C4-2B (cell line): ENCODE measurements at regions not wholly inside any gene's neighbourhood (a gene's known extent, or its start where the extent isn't known, plus 50 kb on each side); places are given as distances from the start of the nearest gene placed in this dataset.
A peak's percentile ranks its signal among the peaks of the same experiment; 100 is the strongest.

Experiments
- H3K27ac ChIP-seq: fragments of 450-650 bp; 2 replicates; pipeline ENCODE4 v1.5.1; 2017
- ZFX ChIP-seq: fragments of 450-650 bp; IDR thresholded peaks from 2 replicates; pipeline ENCODE4 v1.6.1; 2017
- TF ChIP-seq, protein P1 (sequence below): fragments of 450-650 bp; conservative IDR thresholded peaks from 2 replicates; pipeline ENCODE4 v1.5.1; 2017; ENCODE audit warnings: mild to moderate bottlenecking

DNA sequence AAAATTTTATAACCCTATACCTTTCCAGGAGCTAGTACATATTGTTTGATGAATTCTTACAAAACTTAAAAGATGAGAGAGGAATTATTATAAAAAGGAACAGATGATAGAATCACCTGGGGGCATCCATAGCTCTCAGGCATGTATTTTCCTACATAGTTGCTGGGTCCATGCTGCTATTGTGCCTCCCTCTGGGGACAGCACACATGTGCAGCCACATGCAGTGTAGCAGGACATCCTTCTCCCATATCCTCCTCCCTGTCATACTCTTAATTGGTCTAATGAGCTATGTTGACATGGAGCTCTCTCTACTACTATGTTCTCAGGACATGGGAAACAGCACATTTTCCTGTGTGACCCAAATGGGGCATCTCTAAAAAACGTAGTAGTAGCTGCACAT, 898.2 kb upstream of the MAP3K7 start:
- H3K27ac ChIP-seq = no peak overlapping the region
- no peak for TF ChIP-seq ZFX
- TF ChIP-seq, protein P1, sequence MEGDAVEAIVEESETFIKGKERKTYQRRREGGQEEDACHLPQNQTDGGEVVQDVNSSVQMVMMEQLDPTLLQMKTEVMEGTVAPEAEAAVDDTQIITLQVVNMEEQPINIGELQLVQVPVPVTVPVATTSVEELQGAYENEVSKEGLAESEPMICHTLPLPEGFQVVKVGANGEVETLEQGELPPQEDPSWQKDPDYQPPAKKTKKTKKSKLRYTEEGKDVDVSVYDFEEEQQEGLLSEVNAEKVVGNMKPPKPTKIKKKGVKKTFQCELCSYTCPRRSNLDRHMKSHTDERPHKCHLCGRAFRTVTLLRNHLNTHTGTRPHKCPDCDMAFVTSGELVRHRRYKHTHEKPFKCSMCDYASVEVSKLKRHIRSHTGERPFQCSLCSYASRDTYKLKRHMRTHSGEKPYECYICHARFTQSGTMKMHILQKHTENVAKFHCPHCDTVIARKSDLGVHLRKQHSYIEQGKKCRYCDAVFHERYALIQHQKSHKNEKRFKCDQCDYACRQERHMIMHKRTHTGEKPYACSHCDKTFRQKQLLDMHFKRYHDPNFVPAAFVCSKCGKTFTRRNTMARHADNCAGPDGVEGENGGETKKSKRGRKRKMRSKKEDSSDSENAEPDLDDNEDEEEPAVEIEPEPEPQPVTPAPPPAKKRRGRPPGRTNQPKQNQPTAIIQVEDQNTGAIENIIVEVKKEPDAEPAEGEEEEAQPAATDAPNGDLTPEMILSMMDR = no peak

DNA sequence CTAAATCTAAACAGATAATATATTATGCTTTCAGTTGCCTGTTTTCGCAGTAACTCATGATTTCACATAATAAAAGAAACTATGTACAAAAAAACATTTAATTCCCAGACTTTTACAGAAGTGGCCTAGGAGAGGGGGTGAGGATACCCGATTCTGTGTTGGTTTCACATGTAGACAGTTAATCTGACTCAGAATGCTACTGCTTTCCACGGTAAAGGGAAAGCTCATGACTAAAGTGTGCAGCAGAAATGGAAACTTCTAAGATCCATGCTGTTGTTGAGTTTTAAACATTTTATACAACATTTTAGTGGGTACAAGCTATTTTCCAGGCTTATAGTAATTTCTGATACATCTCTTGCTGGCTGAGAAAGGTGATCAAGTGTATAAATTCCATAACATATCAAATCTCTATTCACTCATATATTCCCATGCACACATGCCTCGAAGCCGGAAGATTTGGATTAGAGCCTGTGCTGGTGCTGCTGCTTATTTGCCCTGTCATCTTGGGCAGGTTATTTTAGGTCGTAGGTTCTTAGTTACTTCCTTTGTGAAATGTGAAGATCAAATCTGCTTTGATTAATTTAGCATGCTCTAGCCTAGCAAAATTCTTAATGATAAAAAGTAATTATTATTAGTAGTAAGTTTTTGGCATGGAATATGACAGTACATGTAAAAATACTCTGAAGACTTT, 896.7 kb upstream of the MAP3K7 start:
- no peak overlapping the region for H3K27ac ChIP-seq
- TF ChIP-seq, protein P1 = no peak
- TF ChIP-seq ZFX = no peak

DNA sequence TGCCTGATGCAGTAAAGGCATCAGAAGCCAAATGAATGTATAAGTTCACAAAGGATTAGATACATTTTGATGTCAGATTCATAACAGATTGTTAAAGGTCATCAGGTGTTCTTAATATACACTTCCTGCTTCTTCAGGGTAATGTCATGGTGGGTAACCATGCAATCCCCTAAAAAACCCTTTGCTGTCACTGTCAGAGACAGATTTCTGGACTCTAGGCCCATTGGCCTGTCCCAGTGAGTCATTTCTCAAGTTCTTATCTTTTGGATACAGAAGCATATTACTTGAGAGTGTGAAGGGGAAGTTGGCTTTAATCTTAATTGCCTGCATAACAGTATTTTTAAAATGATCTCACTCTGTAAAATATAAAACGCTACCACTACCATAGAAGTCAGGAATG, 895.6 kb upstream of the MAP3K7 start:
- H3K27ac ChIP-seq = no peak overlapping the region
- TF ChIP-seq, protein P1 = no peak
- TF ChIP-seq ZFX = no peak

DNA sequence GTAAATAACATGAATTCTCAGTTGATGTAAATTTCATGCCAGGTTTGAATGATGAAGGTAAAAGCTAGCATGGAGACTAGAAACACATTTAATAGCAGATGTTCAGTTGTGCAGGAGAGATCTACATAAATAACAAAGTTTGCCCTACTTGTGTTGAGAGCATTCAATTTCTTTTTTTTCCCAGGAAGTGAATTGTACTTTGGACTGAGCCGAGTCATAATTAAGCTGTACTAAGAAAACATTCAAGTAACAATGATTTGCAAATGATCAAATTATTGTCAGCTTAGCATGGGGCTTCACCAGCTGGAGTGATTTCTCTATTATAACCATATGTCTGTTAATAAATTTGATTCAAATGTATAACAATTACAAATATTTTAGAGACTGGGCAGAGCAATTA, 893.5 kb upstream of the MAP3K7 start:
- TF ChIP-seq, protein P1 = no peak
- no peak for TF ChIP-seq ZFX
- no peak overlapping the region for H3K27ac ChIP-seq

DNA sequence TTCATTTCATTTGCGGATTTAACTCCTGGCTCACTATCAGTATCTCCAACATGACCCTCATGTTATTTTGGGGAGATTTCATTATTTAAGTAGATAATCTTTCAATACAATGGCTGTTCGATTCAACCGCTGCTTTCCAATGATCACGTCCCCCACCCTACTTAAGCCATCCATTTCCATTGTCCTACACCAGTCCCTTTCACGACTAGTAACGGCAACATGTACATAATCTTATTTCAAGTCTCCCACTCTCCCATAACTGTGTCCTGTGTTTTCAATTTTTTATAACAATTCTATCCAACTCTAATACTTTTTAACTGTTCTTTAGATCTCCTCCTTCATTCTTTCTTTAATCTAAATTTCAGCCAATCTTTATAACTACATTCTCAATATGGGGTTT, 890.8 kb upstream of the MAP3K7 start:
- H3K27ac ChIP-seq = no peak overlapping the region
- TF ChIP-seq, protein P1 = no peak
- TF ChIP-seq ZFX = no peak

DNA sequence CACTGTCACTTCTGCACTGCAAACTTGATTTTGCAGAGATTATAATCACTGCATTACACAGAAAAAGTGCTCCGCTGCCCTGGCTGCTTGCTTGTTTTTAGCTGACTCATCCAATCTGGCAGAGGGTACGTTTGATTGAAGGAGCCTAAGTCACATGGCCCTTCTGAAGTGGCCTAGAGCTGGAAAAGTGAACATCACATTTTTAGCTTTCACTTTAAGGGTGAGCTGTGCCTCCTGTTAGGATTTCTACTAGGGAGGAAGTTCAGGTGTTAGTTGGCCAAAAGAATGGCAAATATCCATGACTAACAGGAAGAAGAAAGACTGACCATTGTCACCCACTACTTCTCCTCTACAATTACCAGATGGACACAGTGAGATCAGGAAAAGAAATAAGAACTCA, 889.1 kb upstream of the MAP3K7 start:
- peak overlapping the region; percentile 32; the same call in 1 of the 2 replicates for H3K27ac ChIP-seq
- TF ChIP-seq, protein P1 = no peak
- TF ChIP-seq ZFX = no peak

DNA sequence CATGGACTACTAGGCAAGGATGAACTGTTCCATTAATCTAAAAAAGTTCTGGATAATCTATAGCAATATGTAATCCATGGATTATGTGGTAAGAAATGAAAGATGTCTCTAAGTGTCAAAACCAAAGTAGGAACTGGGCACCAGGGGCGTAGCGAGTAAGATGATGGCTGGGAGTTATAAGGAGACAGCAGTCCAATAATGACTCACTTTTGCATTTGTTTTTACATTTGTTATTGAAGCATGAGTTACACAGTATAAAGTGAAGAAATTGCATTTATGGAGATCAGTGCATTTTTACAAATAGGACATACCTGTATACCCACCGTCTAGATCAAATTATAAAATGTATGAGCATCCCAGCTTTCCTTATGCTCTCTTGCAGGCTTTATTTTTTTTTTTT, 878.5 kb upstream of the MAP3K7 start:
- TF ChIP-seq, protein P1 = no peak
- TF ChIP-seq ZFX = no peak
- H3K27ac ChIP-seq = no peak overlapping the region
